GM13977 (cell line): ENCODE measurements at regions not wholly inside any gene's neighbourhood (a gene's known extent, or its start where the extent isn't known, plus 50 kb on each side); places are given as distances from the start of the nearest gene placed in this dataset.

ENCODE experiments used
- DNase-seq: peaks from one replicate; pipeline ENCODE4 v3.0.0; 2012; ENCODE audit warnings: low spot score
- in situ Hi-C: fragments of 300-500 bp; cut with MboI; formaldehyde crosslinking; loops from one replicate; pipeline ENCODE4 v1.12.0; 2022; ENCODE audit warnings: low sequenced_read_pairs, low pct_unique_long_range_greater_than_20kb, mixed read lengths, inconsistent platforms; ENCODE audit not compliant: unreplicated experiment
- TF ChIP-seq, protein P1 (sequence below): IDR thresholded peaks from 2 replicates; pipeline ENCODE4 v1.5.1; 2012; ENCODE audit warnings: mild to moderate bottlenecking, control low read depth; ENCODE audit not compliant: insufficient read depth; ENCODE audit errors: extremely low read depth, missing control alignments

DNA sequence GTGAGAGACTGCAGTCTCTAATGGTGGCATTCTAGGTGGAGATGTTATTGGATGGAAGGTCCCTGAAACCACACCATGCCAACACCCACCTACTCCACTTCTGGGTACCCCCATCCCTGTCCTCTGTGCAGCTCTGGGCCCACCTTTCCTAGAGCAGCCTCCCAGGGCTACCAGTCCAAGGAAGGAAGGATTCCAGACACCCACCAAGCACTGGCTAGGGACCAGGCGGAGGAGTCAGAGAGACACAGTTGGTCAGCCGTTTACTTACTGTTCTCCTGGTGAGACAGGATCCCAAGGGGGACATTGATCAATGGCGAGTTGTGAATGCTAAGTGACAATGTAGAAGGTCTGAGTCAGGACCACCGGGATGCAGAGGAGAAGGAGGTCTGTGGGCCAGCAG, 151.6 kb downstream of the TTC32 start:
- TF ChIP-seq, protein P1, sequence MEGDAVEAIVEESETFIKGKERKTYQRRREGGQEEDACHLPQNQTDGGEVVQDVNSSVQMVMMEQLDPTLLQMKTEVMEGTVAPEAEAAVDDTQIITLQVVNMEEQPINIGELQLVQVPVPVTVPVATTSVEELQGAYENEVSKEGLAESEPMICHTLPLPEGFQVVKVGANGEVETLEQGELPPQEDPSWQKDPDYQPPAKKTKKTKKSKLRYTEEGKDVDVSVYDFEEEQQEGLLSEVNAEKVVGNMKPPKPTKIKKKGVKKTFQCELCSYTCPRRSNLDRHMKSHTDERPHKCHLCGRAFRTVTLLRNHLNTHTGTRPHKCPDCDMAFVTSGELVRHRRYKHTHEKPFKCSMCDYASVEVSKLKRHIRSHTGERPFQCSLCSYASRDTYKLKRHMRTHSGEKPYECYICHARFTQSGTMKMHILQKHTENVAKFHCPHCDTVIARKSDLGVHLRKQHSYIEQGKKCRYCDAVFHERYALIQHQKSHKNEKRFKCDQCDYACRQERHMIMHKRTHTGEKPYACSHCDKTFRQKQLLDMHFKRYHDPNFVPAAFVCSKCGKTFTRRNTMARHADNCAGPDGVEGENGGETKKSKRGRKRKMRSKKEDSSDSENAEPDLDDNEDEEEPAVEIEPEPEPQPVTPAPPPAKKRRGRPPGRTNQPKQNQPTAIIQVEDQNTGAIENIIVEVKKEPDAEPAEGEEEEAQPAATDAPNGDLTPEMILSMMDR = no peak
- no peak for DNase-seq
- in situ Hi-C loops = no loop called here

DNA sequence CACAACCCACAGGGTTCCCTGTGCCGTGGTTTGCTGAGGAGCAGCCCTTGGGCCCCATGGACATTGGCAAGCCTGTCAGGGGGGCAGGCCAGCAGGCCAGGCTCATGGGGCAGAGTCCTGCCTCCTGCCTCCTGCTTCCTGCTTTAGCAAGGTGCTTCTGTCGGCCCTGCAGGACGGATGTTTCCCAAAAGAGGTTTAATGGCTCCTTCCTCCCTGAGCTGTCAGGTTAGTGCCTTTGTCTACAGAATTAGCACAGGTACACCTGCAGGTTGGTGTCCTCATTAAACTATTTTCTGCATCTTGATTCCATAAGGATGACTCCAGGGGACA, 152.3 kb downstream of the TTC32 start:
- in situ Hi-C loops = no loop called here
- TF ChIP-seq, protein P1 = no peak

DNA sequence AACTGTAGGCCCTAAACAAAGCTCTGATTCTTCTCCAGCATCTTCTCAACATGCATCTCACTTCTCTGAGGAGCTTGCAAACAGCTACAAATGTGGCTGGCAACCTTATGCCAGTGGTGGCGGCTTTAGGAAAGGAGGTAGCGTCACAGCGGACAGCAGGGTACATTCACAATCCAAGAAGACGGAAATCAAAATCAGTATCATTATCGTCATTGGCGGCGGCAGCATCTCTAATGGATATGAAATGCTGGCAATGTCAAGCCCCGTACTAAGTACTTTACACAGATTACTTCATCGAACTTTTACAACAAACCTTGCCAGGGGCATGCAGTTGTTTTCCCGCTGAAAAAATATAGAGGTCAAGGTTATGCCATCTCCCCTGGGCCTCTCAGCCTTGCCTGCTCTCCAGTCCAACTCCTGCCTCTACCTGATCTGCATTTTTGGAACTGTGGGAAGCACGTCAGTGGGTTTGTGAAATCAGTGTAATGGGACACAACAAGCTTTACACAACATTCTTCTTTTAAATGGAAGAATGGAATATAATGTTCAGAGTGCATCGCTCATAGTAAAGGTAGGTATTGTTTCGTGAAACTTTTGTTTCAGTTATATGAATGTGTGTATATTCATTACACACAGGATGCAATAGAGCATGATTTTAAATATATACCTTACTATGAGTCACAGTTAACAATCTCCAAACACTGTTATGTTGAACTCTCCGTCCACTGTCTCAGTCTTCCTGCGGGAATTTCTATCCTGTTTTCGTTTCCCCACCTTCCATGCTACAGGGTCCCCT, 152.9 kb downstream of the TTC32 start:
- DNase-seq = no peak
- in situ Hi-C loops = no loop called here
- TF ChIP-seq, protein P1 = no peak

More for the DNA sequence above, 152.3 kb downstream of the TTC32 start:
- DNase-seq = no peak

DNA sequence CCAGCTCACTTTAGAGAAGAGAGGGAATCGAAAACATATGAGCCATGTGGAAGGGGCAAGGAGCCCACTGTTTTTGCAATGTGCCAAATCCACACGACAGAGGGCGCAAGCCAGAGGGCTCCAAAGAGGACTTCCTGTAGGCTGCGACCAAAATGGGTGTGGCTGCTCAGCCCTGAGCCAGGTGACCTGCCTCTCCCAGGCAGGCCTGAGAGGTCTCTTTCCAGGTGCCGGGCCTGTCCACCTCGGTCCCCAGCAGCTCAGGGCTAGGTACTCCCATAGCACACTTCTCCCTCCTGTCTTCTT, 153.8 kb downstream of the TTC32 start:
- no peak for DNase-seq
- in situ Hi-C loops = no loop called here
- TF ChIP-seq, protein P1 = no peak

DNA sequence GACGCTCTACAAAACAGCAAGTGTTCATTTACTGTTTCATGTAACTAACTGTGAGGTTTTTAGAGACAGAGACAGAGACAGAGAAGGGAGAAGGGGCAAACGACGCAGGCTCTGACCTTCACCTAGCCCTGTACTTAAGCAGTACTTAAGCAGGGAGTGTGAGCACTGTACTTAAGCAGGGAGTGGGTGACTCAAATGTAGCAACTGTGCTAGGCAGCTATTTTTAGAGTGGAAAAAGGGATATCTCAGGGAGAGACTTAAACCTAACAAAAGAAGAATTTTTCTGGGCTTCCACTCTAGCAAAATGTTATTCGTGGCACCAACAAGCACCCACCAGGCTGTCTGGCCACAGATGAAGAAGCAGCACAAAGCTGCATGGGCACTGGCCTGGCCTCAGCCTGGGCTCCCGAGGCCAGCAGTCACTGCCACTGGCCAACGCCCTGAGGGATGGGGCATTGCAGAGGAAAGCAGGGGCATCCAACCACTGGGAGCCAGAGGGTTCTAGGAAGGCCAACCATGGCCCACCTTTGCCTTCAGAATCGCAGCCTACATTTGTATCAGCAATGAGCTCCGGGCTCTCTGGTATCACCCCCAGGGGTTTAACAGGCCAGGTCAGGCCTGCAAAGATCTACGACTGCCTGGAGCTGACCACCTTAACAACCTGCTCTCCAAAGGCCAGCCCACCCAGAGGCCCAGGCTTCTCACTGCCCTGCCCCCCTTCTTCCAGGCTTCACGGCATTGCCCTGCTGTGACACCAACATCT, 154.3 kb downstream of the TTC32 start:
- no peak for DNase-seq
- in situ Hi-C loops = no loop called here
- TF ChIP-seq, protein P1 = no peak

DNA sequence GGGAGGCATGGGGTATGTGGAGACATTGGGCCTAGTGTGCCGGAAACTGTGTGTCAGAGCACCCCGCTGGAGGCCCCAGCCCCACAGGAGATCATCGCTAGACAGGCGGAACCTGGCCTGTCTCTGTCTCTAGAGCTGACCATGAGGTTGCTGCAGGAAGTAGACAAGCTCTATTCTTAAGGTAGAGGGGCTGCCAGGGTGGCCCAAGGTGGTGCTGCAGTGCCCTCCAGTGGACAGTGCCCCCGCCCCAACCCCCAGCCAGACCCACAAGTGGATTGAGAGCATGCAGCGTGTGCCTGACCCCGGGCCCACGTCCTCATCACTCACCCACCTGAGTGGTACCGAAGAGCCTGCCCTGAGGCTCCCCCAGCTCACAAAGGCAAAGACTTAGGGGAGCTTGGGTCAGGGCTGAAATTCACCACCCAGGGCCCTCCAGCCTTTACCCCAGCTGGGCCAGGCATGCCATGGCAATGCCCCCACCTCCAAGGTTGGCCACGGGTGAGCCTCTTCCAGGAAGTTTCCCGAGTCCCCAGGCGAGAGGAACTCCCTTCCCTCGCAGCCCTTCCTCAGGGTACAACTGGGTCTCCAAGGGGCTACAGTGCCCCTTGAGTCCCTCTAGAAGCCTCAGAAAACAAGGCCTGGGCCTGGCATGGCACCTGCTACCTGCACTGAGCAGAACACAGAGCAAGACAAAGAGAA, 155.0 kb downstream of the TTC32 start:
- in situ Hi-C loops = no loop called here
- TF ChIP-seq, protein P1 = peak; percentile 36
- DNase-seq = peak; percentile 33
